ENCODE measurements at regions not wholly inside any gene's neighbourhood (a gene's known extent, or its start where the extent isn't known, plus 50 kb on each side); places are given as distances from the start of the nearest gene placed in this dataset.

DNA sequence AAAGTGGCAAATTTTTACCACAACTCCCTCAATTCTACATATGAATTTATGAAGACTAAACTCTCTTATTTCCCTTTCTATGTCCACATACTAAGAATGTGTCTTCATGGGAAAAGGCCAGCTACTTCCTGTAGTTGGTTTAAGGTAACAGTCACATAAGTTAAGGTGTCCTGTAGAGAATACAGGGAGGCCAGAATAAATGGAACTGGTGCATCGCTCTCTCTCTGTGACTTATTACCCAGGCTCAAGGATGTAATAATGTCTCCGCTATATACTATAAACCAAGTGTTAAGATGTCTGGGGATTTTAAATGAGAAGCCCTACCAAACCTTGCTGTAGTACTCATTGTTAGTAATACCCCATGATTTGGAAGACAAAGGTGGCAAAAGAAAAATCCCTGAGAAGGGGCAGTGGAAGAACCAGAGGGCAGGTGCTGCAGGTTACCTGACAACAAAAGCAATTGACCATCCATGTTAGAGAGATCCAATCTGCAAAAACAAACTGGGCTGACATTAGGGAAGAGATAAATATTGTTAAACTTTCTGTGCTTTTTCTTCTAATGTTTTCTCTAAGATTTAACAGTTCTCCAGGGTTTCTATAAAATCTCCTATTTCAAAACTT lies 372.8 kb downstream of the TMX3 start:
- Mint-ChIP-seq H3K9me3 (no peaks in the 10 kb centered on the region), H3K36me3 (ENCODE audit: low read depth) (no peaks in the 10 kb centered on the region), H3K27ac (no peak overlapping the region), H3K27me3 (no peaks in the 10 kb centered on the region), H3K4me3 (no peak overlapping the region), H3K4me1 (ENCODE audit: low read depth) (no peaks in the 10 kb centered on the region)
- ChIA-PET CTCF (no interaction called here), POLR2A (no interaction called here)
- ATAC-seq (no peak), DNase-seq (no peak)
- TF ChIP-seq, protein P1, sequence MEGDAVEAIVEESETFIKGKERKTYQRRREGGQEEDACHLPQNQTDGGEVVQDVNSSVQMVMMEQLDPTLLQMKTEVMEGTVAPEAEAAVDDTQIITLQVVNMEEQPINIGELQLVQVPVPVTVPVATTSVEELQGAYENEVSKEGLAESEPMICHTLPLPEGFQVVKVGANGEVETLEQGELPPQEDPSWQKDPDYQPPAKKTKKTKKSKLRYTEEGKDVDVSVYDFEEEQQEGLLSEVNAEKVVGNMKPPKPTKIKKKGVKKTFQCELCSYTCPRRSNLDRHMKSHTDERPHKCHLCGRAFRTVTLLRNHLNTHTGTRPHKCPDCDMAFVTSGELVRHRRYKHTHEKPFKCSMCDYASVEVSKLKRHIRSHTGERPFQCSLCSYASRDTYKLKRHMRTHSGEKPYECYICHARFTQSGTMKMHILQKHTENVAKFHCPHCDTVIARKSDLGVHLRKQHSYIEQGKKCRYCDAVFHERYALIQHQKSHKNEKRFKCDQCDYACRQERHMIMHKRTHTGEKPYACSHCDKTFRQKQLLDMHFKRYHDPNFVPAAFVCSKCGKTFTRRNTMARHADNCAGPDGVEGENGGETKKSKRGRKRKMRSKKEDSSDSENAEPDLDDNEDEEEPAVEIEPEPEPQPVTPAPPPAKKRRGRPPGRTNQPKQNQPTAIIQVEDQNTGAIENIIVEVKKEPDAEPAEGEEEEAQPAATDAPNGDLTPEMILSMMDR (IDR thresholded peaks at IDR 0.05) = no peak
- intact Hi-C loops (cut with micrococcal nuclease) = no loop called here

DNA sequence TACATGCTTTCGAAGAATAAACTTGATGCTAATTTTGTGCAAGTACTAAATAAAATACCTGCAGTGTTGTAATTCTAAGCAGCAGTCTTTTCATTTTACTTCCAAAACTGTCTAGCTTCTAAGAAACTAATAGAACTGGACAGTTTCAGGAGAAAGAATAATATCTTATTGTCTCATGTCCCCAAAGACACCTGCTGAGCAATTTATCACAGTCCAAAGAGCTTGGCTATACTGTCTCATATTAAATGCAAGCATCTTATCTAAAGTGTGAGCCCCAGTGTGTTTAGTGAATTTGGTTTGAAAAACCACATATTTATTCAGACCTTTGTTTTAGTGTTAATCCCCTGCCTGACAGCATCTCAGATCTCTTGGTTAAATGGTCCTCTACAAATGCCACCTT lies 374.3 kb downstream of the TMX3 start:
- no peak overlapping the region for H3K4me3 Mint-ChIP-seq
- TF ChIP-seq, protein P1 (IDR thresholded peaks at IDR 0.05) = no peak
- no peaks in the 10 kb centered on the region for H3K9me3 Mint-ChIP-seq
- H3K36me3 Mint-ChIP-seq (ENCODE audit: low read depth) = no peaks in the 10 kb centered on the region
- ChIA-PET POLR2A (no interaction called here), CTCF (no interaction called here)
- H3K27ac Mint-ChIP-seq = no peak overlapping the region
- no peak for DNase-seq
- no peaks in the 10 kb centered on the region for H3K4me1 Mint-ChIP-seq (ENCODE audit: low read depth)
- H3K27me3 Mint-ChIP-seq = no peaks in the 10 kb centered on the region
- ATAC-seq = no peak
- intact Hi-C loops (cut with micrococcal nuclease) = no loop called here

DNA sequence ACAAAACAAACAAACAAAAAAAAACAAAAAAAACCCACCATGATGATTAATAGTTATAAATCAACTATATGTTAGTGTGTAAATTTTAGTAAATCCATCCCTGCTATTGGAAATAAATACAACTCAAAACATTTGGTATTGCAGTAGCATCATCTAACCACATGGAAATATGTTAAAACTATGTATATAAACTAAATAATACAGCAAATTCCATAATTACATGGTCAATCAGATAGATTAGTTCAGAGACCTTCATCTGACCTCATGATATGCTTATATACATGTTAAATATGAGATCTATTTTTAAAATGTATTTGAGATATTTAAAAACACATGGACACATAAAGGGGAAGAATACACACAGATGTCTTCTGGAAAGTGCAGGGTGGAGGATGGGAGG lies 384.2 kb downstream of the TMX3 start:
- CTCF ChIA-PET = no interaction called here
- Mint-ChIP-seq H3K36me3 (ENCODE audit: low read depth) (no peaks in the 10 kb centered on the region), H3K27ac (no peak overlapping the region), H3K9me3 (no peaks in the 10 kb centered on the region), H3K4me3 (no peak overlapping the region), H3K4me1 (ENCODE audit: low read depth) (no peaks in the 10 kb centered on the region), H3K27me3 (no peaks in the 10 kb centered on the region)
- ATAC-seq (no peak), DNase-seq (no peak)
- TF ChIP-seq, protein P1 (IDR thresholded peaks at IDR 0.05) = no peak
- POLR2A ChIA-PET = no interaction called here
- intact Hi-C loops (cut with micrococcal nuclease) = no loop called here

DNA sequence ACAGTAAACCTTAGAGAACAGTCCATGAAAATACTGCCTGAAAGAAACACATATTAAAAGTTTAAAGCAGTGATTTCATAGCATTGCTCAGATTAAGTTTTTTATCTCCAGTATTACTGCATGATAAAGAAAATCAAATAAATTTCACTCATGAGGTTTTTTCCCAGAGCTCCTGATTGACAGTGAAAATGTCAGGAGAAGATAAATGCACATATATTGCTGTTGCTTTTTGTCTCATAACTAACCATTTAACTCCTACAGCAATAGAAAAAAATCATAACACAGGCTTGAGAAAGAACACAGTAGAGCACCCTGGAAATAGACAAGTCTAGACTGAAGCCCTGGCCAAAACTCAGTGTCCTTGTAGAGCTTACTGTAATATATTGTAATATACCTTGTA lies 391.0 kb downstream of the TMX3 start:
- no peaks in the 10 kb centered on the region for H3K9me3 Mint-ChIP-seq
- no peak overlapping the region for H3K27ac Mint-ChIP-seq
- DNase-seq (no peak), ATAC-seq (no peak)
- H3K36me3 Mint-ChIP-seq (ENCODE audit: low read depth) = no peaks in the 10 kb centered on the region
- no peaks in the 10 kb centered on the region for H3K27me3 Mint-ChIP-seq
- no peak overlapping the region for H3K4me3 Mint-ChIP-seq
- ChIA-PET CTCF (no interaction called here), POLR2A (no interaction called here)
- H3K4me1 Mint-ChIP-seq (ENCODE audit: low read depth) = no peaks in the 10 kb centered on the region
- intact Hi-C loops (cut with micrococcal nuclease) = no loop called here
- TF ChIP-seq, protein P1 (IDR thresholded peaks at IDR 0.05) = no peak

DNA sequence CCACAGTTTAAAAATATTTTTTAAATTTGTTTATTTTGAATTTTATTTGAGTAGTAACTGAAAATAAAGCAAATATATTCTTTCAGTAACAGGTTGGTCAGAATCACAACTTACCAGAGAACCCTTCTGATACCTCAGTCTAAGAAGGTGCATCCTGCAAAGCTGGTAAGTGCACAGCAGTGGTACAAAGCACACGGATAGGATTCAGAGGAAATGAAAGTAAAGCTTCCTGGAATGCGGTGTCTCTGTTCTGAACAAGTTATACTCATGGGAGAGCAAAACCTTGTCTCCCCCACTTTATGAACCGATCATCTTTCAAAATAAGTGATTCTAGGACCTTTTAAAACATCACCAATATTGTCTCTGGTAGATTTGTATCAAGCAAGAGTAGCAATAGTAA lies 398.3 kb downstream of the TMX3 start:
- TF ChIP-seq, protein P1 (IDR thresholded peaks at IDR 0.05) = no peak
- Mint-ChIP-seq H3K4me3 (no peak overlapping the region), H3K36me3 (ENCODE audit: low read depth) (no peaks in the 10 kb centered on the region), H3K27ac (no peak overlapping the region), H3K9me3 (no peaks in the 10 kb centered on the region), H3K4me1 (ENCODE audit: low read depth) (no peaks in the 10 kb centered on the region), H3K27me3 (no peaks in the 10 kb centered on the region)
- ATAC-seq (no peak), DNase-seq (no peak)
- CTCF ChIA-PET = no interaction called here
- intact Hi-C loops (cut with micrococcal nuclease) = no loop called here
- POLR2A ChIA-PET = interaction anchor here (0.6 kb wide), 1 partner anchor 239 kb away, joined by 3 read pairs; no protein-coding TSS in a partner anchor

All from activated CD8-positive, alpha-beta T cell treated with anti-CD3 and anti-CD28 coated beads for 36 hours (primary cell).